ENCODE measurements at regions not wholly inside any gene's neighbourhood (a gene's known extent, or its start where the extent isn't known, plus 50 kb on each side); places are given as distances from the start of the nearest gene placed in this dataset.

DNA sequence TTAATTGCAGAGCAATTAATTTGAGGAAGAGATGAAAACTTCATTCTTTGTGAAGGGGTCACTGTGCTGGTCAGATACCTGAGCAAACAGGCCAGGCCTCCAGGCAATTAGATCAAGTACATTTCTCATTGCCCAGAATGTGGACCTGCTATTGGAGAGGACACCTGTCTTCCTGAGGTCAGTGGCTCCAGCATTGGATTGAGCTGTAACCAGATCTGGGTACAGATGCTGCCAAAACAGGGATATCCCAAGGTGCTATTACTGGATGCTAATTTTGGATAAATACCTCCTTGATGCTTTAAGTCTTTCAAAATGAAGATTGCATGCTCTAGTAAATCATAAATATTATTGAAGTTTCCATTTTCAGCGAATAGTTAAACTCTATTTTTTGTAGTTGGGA lies 131.5 kb downstream of the FAM161A start:
- no peak for DNase-seq (ENCODE audit: low spot score)

DNA sequence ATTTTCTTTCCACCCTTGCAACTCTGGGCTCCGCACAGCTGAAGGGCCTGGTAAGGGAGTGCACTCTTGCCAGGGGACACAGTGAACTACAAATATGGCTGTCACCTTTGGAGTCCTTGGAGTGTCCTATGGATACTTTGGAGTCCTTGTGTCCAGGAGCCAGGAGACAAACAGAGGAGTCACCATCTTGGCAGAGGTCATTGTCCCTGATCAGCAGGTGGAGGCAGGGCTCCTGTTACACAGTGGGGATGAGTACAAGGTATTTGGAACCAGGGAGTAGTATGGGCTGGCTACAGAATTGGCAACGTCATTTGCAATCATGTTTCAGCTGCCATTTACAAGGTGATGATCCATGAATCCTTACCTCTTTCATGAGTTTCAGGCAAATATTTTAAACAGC lies 132.5 kb downstream of the FAM161A start:
- no peak for DNase-seq (ENCODE audit: low spot score)

DNA sequence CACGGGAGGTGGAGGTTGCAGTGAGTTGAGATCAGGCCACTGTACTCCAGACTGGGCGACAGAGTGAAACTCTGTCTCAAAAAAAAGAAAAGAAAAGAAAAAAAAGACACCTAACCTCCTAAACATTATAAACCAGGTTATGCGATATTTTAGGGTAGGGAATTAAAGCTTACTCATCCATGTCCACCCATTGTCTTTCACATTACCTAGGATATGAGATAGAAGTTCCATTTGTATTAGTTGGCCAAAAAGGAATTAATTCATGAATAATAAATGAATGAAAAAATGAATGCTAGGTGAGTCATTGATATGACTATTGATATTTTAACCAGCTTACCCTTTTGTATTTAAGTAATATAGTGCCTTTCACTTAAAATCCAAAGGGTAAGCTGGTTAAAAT lies 132.9 kb downstream of the FAM161A start:
- no peak for DNase-seq (ENCODE audit: low spot score)

DNA sequence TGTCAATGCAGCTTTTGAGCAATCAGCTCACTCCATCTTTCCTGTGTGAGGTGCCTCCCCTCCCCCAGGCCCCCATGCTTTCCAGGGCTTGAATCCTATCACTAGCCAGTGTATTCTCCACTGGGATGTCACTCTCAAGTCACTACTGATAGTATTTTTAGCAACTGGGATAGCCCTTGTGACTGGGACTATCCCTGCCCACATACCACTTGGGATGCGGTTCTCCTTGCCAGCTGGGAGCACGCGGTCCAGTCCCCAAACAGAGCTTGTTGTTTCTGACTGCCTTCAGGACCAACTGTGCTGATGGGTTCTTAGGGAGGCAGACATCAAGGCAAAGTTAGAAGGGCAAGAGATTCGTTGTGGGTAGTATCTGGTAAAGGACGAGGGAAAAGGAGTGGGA lies 134.9 kb downstream of the FAM161A start:
- DNase-seq (ENCODE audit: low spot score): no peak

DNA sequence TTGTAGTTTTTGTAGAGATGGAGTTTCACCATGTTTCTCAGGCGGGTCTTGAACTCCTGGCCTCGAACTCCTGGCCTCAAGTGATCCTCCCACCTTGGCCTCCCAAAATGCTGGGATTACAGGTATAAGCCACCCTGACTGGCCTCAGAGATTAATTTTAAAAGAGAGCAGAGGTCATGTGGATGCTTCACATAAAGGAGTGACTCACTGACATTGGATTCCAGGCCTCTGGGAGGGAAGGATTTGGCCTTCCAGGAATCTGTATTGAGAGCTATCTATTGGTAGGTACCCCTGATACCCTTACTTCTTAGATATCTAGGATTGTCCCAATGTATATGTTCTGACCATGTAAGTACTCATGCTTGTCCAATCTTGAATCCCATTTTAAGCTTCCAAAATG lies 138.4 kb downstream of the FAM161A start:
- no peak for DNase-seq (ENCODE audit: low spot score)

DNA sequence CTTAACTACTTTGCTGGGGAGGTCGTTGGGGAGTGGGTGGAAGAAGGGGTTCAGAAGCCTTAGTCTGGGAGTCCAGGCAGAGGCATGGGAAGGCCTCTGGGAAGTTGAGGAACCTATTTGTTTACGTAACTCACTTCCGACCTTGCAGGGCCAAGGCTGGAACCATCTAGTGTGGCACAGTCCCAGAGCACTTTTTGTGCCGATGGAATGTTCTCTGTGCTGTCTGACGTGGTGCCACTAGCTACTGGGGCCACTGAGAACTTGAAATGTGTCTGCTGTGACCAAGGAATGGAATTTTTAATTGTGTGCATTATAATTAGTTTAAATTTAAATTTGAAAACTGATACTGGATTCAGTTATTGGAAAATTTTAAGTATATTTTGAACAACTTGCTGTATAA lies 139.7 kb downstream of the FAM161A start:
- DNase-seq (ENCODE audit: low spot score): no peak

DNA sequence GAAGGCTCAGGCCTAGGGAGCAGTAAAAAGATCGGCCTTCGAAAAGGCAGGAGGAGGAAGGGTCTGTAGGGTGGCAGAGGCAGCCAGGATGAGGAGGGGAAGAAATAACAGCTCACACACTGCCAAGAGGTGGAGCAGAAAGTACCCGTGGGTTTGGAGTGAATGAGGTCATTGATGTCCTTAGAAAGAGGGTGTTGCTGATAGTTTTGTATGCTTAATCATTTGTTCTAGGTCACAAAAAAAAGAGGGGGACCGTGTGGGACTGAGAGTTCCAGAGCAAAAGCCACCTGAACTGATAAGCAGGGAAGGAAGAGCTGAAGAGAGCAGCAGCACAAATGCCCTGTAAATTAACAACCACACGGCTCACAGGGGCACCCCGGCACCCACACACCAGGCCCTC lies 140.4 kb downstream of the FAM161A start:
- DNase-seq (ENCODE audit: low spot score): no peak

DNA sequence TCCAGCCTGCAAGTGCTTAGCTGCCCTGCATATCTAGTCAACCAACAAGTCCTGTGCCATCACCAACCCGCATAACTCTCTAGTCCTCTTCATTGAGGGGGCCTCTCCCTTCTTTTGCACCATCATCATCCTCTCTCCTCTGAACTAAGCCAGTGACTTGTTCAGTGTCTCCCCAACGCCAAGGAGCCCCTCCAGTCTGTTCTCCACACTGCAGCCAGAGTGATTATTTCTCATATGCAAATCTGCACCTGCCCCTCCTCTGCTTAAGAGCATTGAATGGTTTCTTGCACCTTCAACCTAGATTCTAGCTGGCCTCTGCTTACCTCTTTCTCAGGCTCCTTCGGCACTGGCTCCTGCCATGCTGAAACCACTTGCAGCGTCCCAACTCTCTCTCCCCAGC lies 141.8 kb downstream of the FAM161A start:
- no peak for DNase-seq (ENCODE audit: low spot score)

DNA sequence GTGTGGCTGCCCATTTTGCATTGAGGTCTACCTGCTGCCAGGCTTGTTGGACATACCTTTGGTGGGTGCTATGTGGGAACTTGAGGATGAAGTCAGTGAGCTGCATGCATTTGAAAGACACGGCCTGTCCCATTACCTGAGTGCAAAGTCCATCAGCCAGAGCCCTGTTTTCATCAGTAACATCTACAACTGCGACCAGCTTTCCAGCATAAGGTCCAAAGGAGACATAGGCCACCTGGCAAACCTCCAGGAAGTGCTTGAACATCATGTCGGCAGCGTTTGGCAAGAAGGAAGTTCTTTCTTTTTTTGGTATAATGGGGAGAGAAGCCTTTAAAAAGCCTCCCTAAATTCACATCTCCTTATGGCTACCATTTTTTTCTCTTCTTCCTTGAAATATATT lies 143.1 kb downstream of the FAM161A start:
- DNase-seq (ENCODE audit: low spot score): no peak

DNA sequence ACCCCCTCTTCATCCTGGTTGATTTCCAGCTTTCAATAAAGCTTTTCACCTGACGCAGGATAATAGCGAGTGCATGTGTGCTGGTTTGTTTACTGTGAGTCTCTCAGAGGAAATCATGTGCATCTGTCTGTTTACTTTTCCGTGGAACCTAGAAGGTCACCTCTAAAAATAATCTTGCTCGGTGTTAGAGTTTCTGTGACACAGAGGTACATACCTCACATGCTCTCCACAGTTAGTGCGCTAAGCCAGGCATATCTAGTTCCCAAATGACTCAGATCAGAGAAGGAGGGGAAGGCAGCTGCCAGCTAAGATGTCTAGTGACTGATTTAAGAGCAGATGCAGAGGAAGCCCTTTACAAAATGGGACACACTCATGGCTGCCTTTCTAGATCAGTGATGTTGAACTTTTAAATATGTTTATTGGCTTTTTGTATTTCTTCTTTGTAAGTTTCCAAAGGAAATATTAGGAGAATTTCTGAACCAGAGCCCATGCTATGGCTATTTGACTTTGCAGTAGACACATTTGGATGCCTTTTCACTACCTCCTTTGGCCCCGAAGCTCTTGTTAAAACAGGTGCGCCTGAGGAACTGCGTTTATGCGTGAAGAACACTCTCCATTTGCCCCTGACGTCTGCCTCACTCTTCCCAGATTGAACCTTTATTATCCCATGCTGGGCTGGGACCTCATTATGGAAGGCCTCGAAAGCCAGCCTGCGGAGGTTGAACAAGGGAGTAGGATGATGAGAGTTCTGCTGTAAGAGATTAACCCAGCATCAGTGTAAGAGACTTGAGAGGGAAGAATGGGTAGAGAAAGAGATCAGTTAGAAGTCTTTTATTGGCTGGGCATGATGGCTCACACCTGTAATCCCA lies 145.6 kb downstream of the FAM161A start:
- peak; percentile 72 for DNase-seq (ENCODE audit: low spot score)

DNA sequence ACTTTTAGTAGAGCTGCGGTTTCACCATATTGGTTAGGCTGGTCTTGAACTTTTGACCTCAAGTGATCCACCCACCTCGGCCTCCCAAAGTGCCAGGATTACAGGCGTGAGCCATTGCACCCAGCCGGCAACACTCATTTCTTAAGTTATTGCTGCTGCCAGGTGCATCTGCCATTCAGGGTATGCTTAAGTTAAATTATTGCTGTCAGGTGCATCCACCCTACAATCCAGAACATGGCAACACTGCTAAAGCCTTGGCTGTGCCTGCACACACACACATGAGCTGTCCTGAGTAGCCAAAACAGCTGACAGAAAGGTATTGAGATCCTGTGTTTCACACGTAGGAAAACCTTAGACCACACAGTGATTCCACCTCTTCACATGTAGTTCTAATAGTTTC lies 148.2 kb downstream of the FAM161A start:
- DNase-seq (ENCODE audit: low spot score): no peak

DNA sequence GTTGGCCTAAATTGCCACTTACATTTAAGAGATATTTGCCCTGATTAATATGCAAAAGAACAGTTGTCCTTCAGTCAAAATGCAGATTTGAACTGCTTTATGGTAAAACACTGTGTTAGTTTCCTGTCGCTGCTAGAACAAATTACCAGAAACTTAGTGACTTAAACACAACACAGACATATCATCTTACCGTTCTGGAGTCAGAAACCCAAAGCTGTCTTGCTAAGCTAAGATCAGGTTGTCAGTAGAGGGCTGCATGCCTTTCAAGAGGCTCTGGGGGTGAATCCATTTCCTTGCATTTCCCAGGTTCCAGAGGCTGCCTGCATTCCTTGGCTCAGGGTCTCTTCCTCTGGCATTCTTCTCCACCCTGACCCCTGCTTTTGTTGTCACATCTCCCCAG lies 149.5 kb downstream of the FAM161A start:
- DNase-seq (ENCODE audit: low spot score): no peak

DNA sequence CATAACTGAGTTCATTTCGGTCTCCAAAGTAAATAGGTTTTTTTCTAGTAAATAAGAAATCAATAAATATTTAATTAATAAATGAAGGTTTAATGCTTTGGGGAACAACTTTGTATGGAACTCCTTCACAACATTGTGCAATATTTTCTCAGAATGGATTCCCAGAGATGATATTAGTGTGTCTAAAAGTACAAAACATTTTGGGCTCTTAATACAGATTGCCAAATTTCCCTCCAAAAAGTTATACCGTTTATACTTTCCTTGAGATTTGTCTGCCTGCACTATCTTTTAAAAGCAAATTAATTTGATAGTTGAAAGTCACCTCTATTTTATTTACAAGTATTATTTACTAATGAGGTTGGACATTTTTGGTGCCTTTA lies 151.8 kb downstream of the FAM161A start:
- DNase-seq (ENCODE audit: low spot score): no peak

DNA sequence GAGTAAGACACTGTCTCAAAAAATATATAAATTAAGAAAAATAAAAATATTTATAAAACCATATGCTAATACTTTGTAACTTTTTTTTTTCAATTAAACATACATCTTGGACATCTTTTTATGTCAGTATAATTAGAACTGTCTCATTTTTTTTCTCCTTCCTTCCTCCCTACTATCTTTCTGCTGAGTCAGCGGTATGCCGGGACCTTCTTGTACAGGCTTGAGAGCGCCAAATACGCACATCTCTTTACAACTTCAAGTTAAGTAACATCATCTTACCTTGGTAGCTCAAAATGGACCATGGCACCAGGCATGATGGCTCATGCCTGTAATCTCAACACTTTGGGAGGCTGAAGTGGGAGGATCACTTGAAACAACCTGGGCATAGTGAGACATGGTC lies 153.4 kb downstream of the FAM161A start:
- DNase-seq (ENCODE audit: low spot score): no peak

DNA sequence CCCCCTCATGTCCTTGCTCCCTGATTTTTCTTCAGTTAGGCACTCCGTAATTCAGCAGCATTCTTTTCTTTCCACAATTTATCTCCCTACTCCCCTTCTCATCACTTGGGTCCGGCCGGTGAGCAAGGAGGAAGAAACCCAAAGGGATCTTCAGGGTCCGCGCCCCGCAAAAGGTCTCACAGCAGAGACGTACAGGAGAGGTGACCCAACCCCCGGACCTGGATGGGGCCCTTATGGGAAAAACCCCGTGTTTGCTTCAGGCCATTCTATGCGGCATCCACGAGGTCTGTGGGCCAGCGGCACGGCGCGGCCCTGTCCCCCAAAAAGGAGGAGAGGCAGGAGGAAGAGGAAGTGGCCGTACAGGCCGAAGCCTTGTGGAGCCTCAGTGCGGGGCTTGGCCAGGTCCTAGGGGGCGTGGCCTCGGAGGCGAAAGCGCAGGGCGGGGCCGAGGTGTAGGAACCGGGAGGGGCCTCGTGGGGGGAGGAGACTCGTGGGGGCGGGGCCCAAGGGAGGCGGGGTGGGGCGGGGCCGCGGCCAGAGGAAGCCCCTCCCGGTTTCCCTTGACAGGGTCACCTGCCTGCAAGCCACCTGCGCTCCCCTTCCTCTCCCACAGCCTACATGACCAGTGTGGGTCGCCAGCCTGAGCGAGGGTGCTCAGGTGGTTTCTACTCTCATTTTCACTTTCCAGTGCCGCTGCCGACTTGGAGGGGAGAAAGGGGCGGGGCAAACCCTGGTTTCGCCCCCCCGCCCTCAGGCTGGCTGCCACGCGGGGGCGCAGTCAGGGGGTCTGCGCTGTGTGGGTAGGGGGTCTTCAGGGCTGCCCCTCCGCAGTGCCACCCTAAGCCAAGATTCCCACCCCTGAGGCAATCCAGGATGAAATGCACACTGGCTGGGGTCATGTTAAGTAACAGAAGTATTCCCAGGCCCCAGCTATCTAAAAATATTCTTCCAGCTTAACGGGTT lies 156.4 kb upstream of the XPO1 start:
- peak; percentile 66 for DNase-seq (ENCODE audit: low spot score)

DNA sequence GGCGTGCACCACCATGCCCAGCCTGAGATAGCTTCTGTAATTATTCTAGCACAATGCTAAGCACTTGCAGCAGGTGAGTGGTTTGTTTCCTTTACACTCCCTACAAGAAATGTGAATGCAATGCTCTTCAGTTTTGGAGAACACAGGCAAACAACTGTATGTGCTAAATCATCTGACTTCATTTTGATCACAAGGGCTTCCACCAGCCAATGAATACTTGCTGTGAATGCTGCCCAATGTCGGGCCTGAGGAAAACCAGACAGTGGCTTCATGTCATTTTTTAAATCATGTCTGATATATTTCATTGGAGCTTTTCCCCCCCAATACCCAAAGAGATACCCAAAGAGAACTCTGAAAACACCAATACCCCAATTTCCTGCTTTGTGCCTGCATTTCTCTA lies 155.6 kb upstream of the XPO1 start:
- no peak for DNase-seq (ENCODE audit: low spot score)

DNA sequence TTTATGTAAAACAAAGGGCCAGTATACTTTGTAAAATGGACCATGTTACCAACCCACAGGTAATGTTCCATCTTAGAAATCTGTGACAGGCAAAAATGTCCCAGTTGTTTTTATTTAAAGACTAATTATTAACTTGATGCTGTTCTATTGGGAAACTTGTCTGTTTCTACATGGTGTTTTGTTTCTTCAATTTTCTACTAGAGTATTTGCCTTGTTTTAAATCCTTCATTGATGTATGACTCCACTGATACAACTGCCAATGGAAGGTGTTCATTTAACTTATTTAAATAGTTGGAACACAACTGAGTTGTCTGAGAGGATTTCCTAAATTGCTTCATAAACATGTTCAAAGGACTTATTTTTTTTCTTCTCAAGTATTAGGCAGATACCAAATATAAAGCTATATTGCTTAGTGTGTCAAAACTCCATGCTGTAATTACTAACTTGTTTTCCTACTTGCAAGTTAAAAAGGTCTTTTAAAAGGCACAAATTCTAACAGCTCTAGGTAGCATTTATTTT lies 152.0 kb upstream of the XPO1 start:
- DNase-seq (ENCODE audit: low spot score): no peak

DNA sequence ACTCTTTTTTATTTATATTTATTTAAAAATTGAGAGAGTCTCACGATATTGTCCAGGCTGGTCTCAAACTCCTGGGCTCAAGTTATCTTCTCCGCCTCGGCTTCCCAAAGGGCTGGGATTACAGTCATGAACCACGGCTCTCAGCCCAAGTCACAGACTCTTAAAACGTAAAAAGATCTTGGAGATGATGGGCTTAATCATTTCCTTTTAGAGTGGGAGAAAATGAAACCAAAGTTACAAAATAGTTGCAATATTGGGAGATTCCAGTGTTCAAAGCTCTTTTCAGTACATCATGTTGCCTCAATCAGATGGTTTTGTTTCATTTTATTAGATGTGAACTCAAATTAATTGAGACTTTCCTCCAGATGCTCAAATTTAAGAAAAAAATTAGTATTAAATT lies 151.4 kb upstream of the XPO1 start:
- DNase-seq (ENCODE audit: low spot score): no peak

DNA sequence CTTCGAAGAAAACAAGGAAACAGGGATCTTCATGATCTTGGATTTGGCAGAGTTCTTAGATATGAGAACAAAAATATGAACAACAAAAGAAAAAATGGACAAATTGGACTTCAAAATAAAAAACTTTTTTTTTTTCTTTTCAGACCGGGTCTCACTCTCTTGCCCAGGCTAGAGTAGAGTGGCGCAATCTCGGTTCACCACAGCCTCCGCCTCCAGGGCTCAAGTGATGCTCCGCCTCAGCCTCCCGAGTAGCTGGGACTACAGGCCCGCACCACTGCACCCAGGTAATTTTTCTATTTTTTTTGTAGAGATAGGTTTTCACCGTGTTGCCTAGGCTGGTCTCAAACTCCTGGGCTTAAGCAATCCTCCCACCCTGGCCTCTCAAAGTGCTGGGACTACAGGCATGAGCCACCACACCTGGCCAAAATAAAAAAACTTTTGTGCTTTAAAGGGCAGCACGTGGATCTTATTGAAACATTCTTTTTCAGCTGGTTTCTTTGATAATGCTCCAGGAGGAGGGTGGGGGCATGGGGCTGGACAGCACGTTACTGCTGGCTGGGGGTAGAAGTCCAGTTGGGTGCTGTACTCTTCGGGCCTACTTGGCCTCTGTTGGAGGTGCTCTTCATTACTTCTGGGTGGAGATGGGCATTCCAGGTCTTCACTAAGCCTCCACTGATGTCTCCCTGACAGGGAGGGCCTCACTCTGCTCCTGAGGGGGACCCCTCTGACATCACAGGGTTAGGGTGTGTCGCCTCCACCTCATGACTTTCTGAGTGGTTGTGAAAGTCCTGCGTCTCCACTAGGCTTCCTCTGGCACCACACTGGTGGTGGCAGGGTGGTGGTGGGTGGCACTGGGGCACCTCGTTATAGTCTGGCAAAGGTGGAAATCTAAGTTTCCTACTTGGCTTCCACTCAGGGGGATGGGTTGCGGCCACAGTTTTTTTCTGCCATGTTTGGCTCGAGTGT lies 150.5 kb upstream of the XPO1 start:
- no peak for DNase-seq (ENCODE audit: low spot score)

DNA sequence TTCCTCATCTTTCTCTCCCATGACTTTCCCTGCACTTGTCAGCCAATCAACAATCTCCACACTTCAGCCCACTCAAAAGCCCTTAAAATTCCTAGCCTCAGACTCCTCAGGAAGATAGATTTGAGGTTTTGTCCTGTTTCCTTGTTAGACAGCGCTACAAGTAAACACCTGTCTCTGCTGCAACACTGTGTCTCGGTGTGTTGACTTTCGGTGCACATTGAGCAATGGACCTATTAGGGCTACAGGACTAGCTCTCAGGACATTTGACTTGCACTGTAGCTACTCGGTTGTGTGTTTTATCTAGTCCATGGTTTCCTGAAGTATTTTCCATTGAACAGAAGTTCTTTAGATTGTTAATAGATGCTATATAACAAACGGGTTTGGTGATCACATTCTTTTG lies 140.9 kb upstream of the XPO1 start:
- no peak for DNase-seq (ENCODE audit: low spot score)

DNA sequence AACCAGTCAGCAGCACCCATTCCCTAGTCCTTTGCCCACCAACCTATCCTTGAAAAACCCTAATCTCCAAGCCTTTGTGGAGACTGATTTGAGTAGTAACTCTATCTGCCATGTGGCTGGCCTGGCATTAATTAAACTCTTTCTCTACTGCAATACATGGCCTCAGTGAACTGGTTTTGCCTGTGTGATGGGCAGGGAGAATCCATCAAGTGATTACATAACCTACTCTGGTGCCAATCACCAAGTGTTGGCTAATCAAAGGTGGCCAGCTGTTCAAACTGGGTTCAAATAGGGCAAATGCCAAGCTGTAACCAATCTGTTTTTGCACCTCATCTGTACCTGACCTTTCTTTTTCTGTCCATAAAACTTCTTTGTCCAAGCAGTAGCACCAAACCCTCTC lies 139.8 kb upstream of the XPO1 start:
- DNase-seq (ENCODE audit: low spot score): no peak

DNA sequence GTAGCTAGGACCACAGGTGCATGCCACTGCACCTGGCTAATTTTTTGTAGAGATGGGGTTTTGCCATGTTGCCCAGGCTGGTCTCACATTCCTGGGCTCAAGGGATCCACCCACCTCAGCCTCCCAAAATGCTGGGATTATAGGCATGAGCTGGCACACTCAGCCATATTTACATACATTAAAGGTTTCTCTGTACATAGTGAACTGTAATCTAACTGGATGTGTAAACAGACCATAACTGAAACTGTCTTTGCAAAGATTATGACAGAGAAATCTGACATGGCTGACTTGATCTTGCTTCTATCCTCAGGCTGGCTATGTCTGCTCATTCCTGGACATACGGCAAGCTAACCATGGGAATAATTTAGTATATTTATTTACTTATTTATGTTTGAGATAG lies 139.2 kb upstream of the XPO1 start:
- DNase-seq (ENCODE audit: low spot score): no peak
